GM12864 (cell line): ENCODE measurements at regions not wholly inside any gene's neighbourhood (a gene's known extent, or its start where the extent isn't known, plus 50 kb on each side); places are given as distances from the start of the nearest gene placed in this dataset.

Experiments used
- DNase-seq: peaks from one replicate; pipeline ENCODE4 v3.0.0-alpha.2; 2011; ENCODE audit warnings: low read depth
- H3K4me3 ChIP-seq: 2 replicates; pipeline ENCODE4 v1.5.1; 2011; ENCODE audit warnings: mild to moderate bottlenecking, low read depth, low read length, control low read depth
- TF ChIP-seq, protein P1 (sequence below): IDR thresholded peaks from 2 replicates; pipeline ENCODE4 v1.5.1; 2011; ENCODE audit warnings: low read depth, mild to moderate bottlenecking, moderate library complexity, low read length, control low read depth, inconsistent platforms; ENCODE audit errors: missing control alignments

GRCh38 chr9:13744261-13744901 lies 464.9 kb upstream of the MPDZ start:
- H3K4me3 ChIP-seq: no peak overlapping the region
- TF ChIP-seq, protein P1, sequence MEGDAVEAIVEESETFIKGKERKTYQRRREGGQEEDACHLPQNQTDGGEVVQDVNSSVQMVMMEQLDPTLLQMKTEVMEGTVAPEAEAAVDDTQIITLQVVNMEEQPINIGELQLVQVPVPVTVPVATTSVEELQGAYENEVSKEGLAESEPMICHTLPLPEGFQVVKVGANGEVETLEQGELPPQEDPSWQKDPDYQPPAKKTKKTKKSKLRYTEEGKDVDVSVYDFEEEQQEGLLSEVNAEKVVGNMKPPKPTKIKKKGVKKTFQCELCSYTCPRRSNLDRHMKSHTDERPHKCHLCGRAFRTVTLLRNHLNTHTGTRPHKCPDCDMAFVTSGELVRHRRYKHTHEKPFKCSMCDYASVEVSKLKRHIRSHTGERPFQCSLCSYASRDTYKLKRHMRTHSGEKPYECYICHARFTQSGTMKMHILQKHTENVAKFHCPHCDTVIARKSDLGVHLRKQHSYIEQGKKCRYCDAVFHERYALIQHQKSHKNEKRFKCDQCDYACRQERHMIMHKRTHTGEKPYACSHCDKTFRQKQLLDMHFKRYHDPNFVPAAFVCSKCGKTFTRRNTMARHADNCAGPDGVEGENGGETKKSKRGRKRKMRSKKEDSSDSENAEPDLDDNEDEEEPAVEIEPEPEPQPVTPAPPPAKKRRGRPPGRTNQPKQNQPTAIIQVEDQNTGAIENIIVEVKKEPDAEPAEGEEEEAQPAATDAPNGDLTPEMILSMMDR: no peak

DNA sequence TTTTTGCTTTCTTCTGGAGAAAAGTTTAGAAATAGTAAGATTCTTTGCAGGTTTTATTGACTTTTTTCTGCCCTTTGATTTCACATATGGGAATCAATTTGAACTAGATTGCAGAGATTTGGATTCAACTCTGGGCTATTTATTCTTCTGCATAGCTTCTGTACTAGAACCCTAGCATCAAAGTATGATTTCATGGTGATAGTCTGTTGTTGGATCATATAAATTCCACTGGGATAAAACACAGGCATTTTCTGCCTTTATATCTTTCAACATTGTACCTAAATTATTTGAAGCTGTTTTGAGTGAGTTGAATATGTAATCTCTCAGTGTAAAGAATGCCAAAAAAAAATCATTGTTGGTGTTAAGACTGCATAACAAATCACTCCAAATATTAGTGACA lies 458.4 kb upstream of the MPDZ start:
- no peak for DNase-seq
- TF ChIP-seq, protein P1: no peak
- no peak overlapping the region for H3K4me3 ChIP-seq

More at GRCh38 chr9:13744261-13744901, 464.9 kb upstream of the MPDZ start:
- no peak for DNase-seq

DNA sequence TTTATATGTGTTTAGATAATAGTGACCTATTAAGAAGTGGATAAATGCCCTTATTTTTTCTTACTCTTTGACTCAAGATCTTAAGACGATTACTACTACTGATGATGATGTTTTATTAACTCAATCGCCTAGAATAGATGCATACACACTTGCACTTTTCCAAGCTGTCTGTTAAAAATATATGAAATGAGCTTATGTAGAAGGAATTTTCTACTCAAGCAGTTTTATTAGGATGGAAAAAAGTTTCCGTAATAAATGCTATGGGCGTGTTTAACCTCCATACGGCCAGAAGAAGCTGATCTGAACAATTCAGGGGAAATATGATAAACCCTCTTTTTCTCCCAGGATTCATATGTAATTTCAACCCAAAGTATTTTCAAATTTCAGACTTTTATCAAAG lies 455.7 kb upstream of the MPDZ start:
- TF ChIP-seq, protein P1: no peak

GRCh38 chr9:13734601-13735000 lies 455.1 kb upstream of the MPDZ start:
- TF ChIP-seq, protein P1: no peak
- no peak for DNase-seq
- H3K4me3 ChIP-seq: no peak overlapping the region

More for the DNA sequence above, 455.7 kb upstream of the MPDZ start:
- DNase-seq: no peak
- H3K4me3 ChIP-seq: no peak overlapping the region

DNA sequence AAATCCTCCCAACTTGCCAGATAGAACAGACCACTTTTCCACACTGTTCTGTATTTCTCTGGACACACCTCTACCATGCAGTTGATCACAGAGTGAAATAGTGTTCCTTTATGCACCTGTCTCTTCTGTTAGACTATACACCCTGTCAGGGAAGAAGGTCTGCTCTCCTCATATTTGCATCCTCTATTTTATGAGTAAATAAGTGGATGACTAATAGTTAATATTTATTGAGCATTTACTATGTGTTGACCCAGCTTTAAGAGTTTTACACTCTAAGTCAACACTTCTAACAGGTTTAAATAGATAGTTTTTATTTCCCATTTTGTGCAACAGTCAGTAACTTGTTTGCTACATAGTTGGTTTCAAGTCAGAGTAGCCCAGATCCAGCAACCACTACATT lies 452.8 kb upstream of the MPDZ start:
- TF ChIP-seq, protein P1: no peak
- no peak overlapping the region for H3K4me3 ChIP-seq
- DNase-seq: no peak

- TF ChIP-seq, protein P1: no peak
- no peak for DNase-seq
- H3K4me3 ChIP-seq: no peak overlapping the region
These were observed 452.1 kb upstream of the MPDZ start for GRCh38 chr9:13731637-13732036.

GRCh38 chr9:13729955-13730354 lies 450.5 kb upstream of the MPDZ start:
- TF ChIP-seq, protein P1: no peak
- H3K4me3 ChIP-seq: no peak overlapping the region
- no peak for DNase-seq
